GM10266 (cell line): ENCODE measurements at regions not wholly inside any gene's neighbourhood (a gene's known extent, or its start where the extent isn't known, plus 50 kb on each side); places are given as distances from the start of the nearest gene placed in this dataset.

Source experiments
- DNase-seq: peaks from one replicate; pipeline ENCODE4 v3.0.0; 2012; ENCODE audit errors: extremely low spot score
- CTCF ChIP-seq: IDR thresholded peaks from 2 replicates; pipeline ENCODE4 v1.5.1; 2012; ENCODE audit warnings: mild to moderate bottlenecking, low read depth; ENCODE audit not compliant: control insufficient read depth, insufficient read depth; ENCODE audit errors: missing control alignments

DNA sequence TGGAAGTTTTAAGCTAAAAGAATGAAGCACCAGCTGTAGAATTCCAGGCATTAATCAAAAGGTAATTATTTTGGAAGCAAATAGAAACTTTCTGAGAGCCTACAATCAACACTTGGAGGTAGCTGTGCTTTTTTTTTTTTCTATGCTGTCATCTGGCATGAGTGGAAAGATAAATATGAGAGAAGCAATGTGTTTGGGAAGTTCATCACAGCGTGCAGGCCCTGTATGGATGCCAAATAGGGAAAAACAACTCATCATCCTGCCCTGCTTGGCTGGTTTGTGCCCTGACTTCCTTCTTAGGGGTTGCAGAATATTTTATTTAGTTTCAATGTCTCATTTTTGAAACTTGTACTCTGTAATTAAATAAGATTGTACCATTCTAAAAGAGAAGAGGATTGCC is 437.4 kb downstream of the PIK3C3 start:
- no peak for DNase-seq
- TF ChIP-seq CTCF = no peak

GRCh38 chr18:42392926-42393325 is 437.9 kb downstream of the PIK3C3 start:
- no peak for TF ChIP-seq CTCF
- no peak for DNase-seq

- no peak for DNase-seq
- TF ChIP-seq CTCF = no peak
Measured at GRCh38 chr18:42394238-42394637, 439.2 kb downstream of the PIK3C3 start.

DNA sequence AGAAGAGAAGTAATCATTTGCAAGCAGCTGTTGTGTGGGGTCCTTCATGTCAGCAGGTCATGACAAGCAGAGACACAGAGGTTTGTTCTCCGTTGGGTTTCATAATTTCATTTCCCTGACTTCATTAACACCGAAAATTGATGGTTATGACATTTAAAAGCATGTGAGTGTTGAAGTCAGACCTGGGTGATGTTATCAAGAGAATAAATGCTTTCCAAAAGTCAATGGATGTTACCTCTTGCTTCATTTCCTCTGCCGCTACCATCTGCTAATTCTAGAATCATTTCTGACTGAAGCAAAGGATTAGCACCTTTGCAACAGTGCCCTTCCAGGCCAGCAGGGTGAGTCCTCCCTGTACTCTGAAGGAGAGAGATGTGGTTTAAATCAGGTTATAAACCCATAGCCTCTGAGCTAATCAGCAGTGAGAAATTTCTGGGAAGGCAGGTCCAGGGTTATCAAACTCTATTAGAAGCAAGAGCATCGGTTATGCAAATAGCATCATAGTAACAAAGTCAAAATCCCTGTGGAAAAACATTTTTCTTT is 446.2 kb downstream of the PIK3C3 start:
- TF ChIP-seq CTCF = no peak
- DNase-seq = no peak

DNA sequence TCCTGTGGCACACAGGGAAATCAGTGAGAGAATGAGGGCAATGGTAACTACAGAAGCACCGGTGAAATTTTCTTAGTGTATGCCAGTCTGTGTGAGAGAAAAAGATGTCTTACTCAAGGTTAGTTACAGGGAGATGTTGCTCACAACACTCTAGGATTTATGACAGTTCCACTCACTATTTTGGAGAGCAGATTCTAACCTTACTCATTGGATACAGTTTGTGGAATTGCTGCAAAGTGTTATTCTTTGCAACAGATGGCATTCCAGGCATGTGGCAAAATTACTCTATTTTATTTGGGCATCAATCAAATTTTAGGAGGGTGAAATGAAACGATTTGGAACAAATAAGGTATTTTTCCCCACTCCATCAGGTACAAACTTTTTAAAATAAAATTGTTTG is 449.1 kb downstream of the PIK3C3 start:
- no peak for DNase-seq
- no peak for TF ChIP-seq CTCF

GRCh38 chr18:42409005-42409404 is 454.0 kb downstream of the PIK3C3 start:
- no peak for TF ChIP-seq CTCF

GRCh38 chr18:42412281-42412680 is 457.2 kb downstream of the PIK3C3 start:
- TF ChIP-seq CTCF = no peak
- no peak for DNase-seq

More at GRCh38 chr18:42409005-42409404, 454.0 kb downstream of the PIK3C3 start:
- DNase-seq = no peak
